Neutrophil (primary cell): ENCODE measurements at regions not wholly inside any gene's neighbourhood (a gene's known extent, or its start where the extent isn't known, plus 50 kb on each side); places are given as distances from the start of the nearest gene placed in this dataset.

Experiments
- H3K27ac ChIP-seq: fragments of 200-600 bp; sonication (generic); 2 replicates; pipeline ENCODE4 v1.5.1; 2016; ENCODE audit warnings: mild to moderate bottlenecking, moderate library complexity
- H3K27me3 ChIP-seq: fragments of 200-600 bp; sonication (generic); 2 replicates; pipeline ENCODE4 v1.6.0; 2016; ENCODE audit warnings: mild to moderate bottlenecking
- H3K36me3 ChIP-seq: fragments of 200-600 bp; sonication (generic); 2 replicates; pipeline ENCODE4 v1.5.1; 2017
- H3K4me1 ChIP-seq, 2 experiments: fragments of 200-600 bp in 1 of 2; sonication (generic) in 1 of 2; 1 replicate in 1 of 2; 2 replicates in 1 of 2; pipeline versions ENCODE4 v1.5.1 to v1.6.1; 2013 to 2016; ENCODE audit warnings: low read depth in 1 of 2, low read length in 1 of 2, mild to moderate bottlenecking in 1 of 2, moderate library complexity in 1 of 2; ENCODE audit not compliant: control insufficient read depth in 1 of 2, insufficient read depth in 1 of 2
- H3K4me3 ChIP-seq, 2 experiments: fragments of 200-600 bp in 1 of 2; sonication (generic) in 1 of 2; 1 replicate in 1 of 2; 2 replicates in 1 of 2; pipeline ENCODE4 v1.5.1; 2013 to 2016; ENCODE audit warnings: low read depth in 1 of 2, low read length in 1 of 2, mild to moderate bottlenecking in 1 of 2, moderate library complexity in 1 of 2
- H3K9me3 ChIP-seq: fragments of 200-600 bp; sonication (generic); 2 replicates; pipeline ENCODE4 v1.5.1; 2016
- CTCF ChIP-seq: fragments of 200-600 bp; sonication (generic); IDR thresholded peaks from 2 replicates; pipeline ENCODE4 v1.5.1; 2016; ENCODE audit warnings: antibody characterized with exemption

DNA sequence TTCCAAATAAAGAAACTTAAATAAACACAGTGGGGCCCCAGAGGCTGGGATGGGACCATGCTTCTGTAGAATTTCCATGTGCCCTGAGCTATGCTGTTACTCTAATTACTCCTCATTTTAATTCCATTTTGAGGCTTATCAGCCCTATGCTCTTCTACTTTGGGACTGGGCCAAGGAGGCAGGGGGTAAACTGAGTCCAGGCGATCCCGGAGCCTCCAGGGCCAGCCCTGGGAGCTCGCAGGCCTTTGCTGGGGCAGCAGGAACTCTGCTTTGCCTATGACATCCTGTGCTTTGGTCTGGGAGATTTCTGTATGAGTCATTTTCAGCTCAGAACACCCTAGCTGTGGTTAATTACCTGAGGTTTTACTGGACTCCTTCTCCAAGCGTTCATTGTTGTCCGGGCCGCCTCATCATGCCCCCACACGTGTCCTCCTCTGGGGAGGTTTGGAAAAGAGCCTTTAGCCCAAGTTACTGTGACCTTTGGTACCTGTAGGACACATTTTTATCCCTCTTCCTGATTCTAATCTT lies 95.7 kb downstream of the RHOU start:
- no peak overlapping the region for H3K27ac ChIP-seq
- peaks cover 6 to 8% of the 10 kb centered on the region in 2 experiments for H3K4me1 ChIP-seq
- no peak for TF ChIP-seq CTCF
- H3K27me3 ChIP-seq: no peaks in the 10 kb centered on the region
- H3K4me3 ChIP-seq: no peak overlapping the region
- no peaks in the 10 kb centered on the region for H3K9me3 ChIP-seq
- H3K36me3 ChIP-seq: no peaks in the 10 kb centered on the region

DNA sequence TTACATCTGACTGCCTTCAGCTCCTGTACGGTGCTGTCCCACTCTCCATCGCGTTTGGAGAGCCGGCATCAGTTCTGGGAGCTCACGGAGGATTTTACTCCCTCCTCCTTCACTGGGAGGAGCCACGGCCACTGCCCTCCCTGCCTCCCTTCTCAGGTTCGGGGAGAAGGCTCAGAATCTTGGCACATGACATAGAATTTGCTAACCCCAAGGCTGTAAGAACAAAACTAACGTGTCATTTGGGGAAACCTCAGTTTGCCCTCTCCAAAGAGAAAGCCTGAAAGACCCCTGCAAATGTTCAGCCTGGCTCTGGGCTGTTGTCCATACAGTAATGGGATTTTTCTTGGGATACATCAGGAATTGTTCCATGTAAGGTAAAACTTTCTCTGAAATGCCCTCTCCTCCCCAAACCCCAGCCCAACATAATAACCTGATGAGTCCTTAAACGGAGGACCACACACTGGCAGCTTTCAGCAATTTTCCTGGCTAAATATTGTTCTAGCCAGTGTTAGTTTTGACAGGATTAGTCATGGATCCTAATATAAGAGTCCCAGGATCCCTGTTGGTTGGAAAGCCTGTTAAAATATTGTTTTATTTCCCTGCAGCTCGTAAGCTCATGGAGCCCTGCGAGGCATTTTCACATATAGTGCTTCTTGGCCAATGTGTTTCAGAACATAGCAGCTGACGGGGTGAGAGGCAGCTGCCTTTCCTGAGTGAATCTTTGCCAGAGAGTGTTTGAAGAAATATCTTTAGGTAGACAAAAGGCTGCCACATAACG lies 98.8 kb downstream of the RHOU start:
- no peaks in the 10 kb centered on the region for H3K27me3 ChIP-seq
- H3K27ac ChIP-seq: no peak overlapping the region
- no peaks in the 10 kb centered on the region for H3K9me3 ChIP-seq
- TF ChIP-seq CTCF: no peak
- H3K4me1 ChIP-seq: peaks cover 11 to 13% of the 10 kb centered on the region in 2 experiments
- no peaks in the 10 kb centered on the region for H3K36me3 ChIP-seq
- no peak overlapping the region for H3K4me3 ChIP-seq

DNA sequence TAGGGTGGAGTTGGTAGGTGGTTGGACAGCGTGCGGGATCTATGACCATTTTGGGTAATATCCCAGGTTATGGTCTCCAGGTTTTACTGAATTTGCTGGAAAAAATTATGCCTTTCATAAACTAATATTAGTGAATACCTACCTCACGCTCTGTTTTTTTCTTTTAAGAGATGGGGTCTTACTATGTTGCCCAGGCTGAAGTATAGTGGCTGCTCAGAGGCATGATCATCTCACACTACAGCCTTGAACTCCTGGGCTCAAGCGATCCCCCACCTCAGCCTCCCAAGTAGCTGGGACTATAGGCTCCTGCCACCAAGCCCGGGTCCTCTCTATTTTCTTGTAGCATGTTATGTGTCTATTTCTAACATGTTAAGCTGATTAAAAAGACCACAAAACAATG lies 100.2 kb downstream of the RHOU start:
- Histone ChIP-seq H3K27me3 (no peaks in the 10 kb centered on the region), H3K9me3 (no peaks in the 10 kb centered on the region), H3K36me3 (no peaks in the 10 kb centered on the region), H3K4me3 (no peak overlapping the region), H3K27ac (no peak overlapping the region), H3K4me1 (peaks cover 11 to 13% of the 10 kb centered on the region in 2 experiments)
- no peak for TF ChIP-seq CTCF

DNA sequence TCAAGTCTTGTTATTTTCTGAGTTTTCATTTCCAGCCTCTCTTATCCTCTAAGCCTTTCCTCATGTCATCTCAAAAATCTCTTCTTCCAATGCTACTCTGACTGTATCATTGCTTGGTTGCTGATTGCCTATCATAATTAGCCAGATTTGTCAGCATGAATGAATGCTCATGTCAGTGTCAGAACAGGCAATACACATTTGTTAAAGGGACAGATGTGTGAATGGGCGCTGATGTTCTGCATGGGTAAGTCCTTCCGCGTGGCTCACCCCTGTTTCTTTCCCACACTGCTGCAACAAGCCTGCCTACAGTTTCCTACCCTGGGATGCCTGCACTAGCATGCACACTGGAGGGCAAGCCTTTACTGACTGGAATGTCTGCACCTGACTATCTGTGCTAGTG lies 100.6 kb downstream of the RHOU start:
- no peaks in the 10 kb centered on the region for H3K27me3 ChIP-seq
- H3K36me3 ChIP-seq: no peaks in the 10 kb centered on the region
- TF ChIP-seq CTCF: no peak
- H3K9me3 ChIP-seq: no peaks in the 10 kb centered on the region
- no peak overlapping the region for H3K4me3 ChIP-seq
- peaks cover 11 to 13% of the 10 kb centered on the region in 2 experiments for H3K4me1 ChIP-seq
- H3K27ac ChIP-seq: no peak overlapping the region

- no peak for TF ChIP-seq CTCF
- no peaks in the 10 kb centered on the region for H3K27me3 ChIP-seq
Observed at GRCh38 chr1:228836427-228836826, 101.1 kb downstream of the RHOU start.

More at GRCh38 chr1:228836427-228836826, 101.1 kb downstream of the RHOU start:
- Histone ChIP-seq H3K27ac (no peak overlapping the region), H3K36me3 (no peaks in the 10 kb centered on the region), H3K4me1 (peaks cover 11 to 13% of the 10 kb centered on the region in 2 experiments), H3K9me3 (no peaks in the 10 kb centered on the region), H3K4me3 (no peak overlapping the region)
